ENCODE measurements at regions not wholly inside any gene's neighbourhood (a gene's known extent, or its start where the extent isn't known, plus 50 kb on each side); places are given as distances from the start of the nearest gene placed in this dataset.

DNA sequence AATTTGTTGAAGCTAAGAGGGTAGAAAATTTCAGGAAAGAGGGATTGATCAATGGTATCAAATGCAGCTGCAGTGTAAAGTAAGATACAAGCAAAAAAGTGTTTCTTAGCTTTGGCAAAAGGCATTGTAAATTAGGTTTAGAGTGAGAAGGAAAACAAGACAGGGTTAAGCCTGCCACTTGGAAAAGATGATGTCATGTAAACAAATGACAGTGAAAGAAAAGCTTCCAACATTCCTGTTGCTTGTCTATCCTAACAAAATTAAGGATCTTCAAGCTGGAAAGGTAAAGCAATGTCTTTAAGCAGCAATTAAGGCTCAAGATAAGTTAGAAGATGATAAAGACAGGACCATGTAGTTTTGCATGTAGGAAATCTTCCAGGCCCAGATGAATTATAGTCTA is 139.1 kb upstream of the PPP2R2B start:
- no peak for ATAC-seq
- DNase-seq, result no peak
- intact Hi-C loops (cut with DNase I), result no loop called here

DNA sequence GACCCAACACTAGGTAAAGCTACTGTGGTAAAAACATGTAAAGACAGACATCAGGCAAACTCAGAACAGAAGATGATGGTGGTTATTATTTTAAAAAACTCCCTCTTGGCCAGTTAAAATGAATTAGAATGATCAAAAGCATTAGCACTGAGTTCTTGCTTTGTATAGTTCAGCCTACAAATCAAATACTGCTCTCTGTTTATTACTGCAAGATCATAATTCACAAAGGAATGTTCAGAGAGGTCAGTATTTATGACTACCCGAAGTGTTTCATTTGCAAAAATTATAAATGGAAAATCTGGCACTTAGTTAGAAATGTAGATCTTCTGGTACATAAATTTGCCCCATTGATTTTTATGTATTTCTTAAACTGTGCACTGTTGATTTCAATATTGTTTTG is 140.3 kb upstream of the PPP2R2B start:
- DNase-seq (no peak), ATAC-seq (no peak)
- intact Hi-C loops (cut with DNase I), result no loop called here

- ATAC-seq (no peak), DNase-seq (no peak)
- intact Hi-C loops (cut with DNase I), result no loop called here
Observed at GRCh38 chr5:147036691-147037245, 158.2 kb upstream of the PPP2R2B start.

DNA sequence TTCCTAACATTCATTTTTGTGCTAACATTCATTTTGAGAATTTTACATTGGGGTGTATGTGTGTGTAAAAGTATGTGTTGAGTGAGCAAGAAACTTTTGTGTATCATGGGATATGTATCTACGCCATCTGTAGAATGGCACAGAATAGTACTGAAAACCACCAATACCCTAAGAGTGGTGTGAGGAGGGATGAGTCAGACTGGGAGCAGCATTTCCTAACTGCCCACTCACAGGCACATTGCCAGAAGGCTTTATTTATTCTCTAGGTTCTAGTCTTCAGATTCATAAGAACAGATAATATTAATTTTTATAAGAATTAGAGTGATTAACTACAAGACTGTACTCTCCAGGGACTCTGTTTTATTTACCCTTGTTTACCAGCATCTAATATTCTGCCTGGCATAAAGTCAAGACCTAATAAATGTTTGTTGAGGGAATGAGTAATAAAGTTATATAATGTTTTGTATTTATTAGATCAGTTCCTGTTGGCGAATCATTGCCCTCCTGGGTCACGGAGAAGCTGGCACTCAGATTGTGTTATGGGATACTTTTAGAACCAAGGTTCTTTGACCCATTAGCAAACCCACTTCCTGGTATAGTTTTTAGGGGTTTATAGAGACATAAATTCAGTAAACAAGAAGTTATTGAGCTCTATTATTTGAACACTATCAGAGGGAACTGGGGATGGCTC is 159.1 kb upstream of the PPP2R2B start:
- ATAC-seq (no peak), DNase-seq (no peak)
- intact Hi-C loops (cut with DNase I), result no loop called here

DNA sequence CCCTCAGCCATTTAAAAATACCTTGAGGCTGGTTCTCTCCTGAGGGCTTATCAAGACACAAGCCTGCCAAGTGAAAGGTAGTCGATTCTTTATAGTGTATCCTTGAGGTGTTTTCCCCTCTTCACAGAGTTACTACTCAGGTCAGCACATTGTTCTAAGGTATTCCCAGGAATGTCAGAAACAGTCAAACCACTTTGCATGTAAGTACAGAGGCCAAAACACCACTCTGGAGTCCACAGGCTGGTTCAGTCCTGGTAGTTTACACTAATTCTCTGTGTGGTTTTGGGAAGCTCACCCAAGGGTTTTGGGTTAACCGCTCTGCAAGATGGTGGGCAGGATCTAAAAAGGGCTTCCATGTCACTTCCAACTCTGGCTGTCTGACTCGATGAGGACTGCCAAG is 162.3 kb upstream of the PPP2R2B start:
- ATAC-seq (no peak), DNase-seq (no peak)
- intact Hi-C loops (cut with DNase I), result no loop called here

- DNase-seq, result no peak
- intact Hi-C loops (cut with DNase I), result no loop called here
- no peak for ATAC-seq
Observed at GRCh38 chr5:147044572-147045273, 166.2 kb upstream of the PPP2R2B start.

DNA sequence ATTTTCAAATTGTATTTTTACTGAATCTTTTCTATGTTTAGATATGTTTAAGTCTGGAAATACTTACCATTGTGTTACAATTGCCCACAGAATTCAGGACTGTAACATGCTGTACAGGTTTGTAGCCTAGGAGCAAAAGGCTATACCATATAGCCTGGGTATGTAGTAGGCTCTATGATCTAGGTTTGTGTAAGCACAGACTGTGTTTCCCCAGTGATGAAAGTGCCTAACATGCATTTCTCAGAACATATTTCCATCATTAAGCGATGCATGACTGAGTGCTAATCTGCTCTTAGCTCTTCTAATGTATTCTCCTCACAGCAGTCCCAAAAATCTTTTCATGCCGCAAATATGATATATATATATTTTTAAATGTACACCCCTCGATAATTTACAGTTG is 166.7 kb upstream of the PPP2R2B start:
- ATAC-seq (no peak), DNase-seq (no peak)
- intact Hi-C loops (cut with DNase I), result no loop called here

- no peak for ATAC-seq
- DNase-seq, result no peak
- intact Hi-C loops (cut with DNase I), result no loop called here
Observed at GRCh38 chr5:147046281-147046680, 167.7 kb upstream of the PPP2R2B start.

DNA sequence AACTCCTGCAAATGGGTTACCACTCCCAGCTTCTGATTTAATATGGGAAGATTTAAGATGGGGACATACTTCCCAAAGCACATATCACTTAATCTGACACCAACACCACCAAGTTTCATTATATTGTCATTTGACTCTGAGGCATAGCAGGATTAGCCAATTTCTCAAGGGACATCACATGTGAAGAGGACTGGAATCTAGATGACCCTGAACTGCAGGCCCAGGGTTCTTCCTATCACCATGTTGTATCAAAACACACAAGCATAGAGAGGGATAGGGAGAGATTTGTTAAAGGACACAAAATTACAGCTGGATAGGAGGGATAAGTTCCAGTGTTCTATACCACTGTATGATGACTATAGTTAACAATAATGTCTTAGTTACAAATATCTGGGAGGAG is 168.3 kb upstream of the PPP2R2B start:
- ATAC-seq, result no peak
- intact Hi-C loops (cut with DNase I), result no loop called here

DNA sequence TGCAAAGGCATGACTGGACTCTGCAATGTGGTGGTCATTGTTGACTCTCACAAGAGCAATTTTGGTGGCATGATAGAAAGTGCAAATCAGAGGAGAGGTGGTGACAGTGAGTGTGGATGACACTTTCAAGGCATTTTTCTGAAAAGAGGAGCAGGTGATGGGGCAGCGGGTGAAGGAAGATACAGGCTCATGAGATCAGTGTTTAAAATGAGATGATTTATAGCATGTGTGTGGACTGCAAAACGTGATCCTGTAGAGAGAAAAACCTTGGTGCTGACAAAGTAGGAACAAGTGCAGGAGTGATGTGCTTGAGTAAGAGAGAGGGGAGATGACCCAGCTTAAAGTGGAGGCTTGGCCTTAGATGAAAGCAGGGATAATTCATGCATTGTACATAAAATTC is 171.2 kb upstream of the PPP2R2B start:
- intact Hi-C loops (cut with DNase I), result no loop called here
- ATAC-seq, result no peak
- no peak for DNase-seq

More for the DNA sequence above, 168.3 kb upstream of the PPP2R2B start:
- DNase-seq, result no peak

GRCh38 chr5:147050172-147050571 is 171.6 kb upstream of the PPP2R2B start:
- no peak for ATAC-seq
- no peak for DNase-seq
- intact Hi-C loops (cut with DNase I), result no loop called here

- DNase-seq, result no peak
- intact Hi-C loops (cut with DNase I), result no loop called here
- no peak for ATAC-seq
Observed at GRCh38 chr5:147051193-147051592, 172.6 kb upstream of the PPP2R2B start.

DNA sequence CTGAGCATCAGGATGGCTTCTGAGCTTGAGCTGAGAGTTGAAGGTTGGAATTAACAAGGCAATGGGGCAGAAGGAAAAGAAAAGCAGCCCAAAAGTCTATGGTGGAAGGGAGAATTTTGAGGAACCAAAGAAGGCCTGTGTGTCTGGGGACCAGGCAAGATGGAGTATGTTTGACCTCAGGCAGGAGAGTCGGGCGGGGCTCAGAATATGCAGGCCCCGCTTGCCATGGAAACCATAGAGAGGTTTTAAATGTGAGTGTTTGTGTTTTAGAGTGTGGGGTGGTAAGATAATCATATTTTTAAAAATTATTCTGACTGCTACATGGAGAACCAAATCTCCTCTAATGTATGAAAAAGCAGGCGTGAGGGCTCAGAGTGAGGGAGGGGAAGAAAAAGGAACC is 174.0 kb upstream of the PPP2R2B start:
- DNase-seq, result no peak
- ATAC-seq, result no peak

GRCh38 chr5:147055089-147055826 is 176.7 kb upstream of the PPP2R2B start:
- intact Hi-C loops (cut with DNase I), result no loop called here

More for the DNA sequence above, 174.0 kb upstream of the PPP2R2B start:
- intact Hi-C loops (cut with DNase I), result no loop called here

DNA sequence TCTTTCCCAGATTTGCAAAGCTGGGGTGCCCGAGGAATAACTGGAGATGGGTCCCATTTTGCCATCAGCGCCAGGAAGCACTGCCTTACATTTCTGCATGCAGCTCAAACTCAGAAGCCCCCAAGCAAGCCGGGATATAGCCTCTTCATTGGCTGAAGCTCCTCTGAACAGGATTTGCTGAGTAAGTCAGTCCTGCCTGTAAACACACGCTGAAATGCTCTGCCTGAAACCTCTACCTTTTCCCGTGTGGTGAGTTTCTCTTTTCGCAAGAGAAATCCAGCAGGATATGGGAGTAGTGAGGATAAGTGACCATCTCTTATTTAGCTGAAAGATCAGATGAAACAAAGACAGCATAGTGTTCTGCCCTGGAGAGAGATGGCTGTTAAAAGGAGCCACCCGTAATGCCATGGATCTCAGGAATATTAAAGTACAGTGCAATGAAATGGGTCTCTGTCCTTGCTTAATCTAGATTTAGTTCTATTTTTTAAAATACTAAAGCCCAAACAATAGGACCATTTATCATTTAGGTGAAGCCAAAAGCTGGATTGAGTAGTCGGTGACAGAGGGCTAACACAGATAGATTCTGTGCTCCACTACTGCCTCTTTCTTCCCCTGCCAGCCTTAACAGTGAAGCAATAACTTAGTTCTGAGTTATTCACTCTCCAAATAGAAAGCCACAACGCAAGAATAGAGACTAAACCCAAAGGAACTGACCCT is 177.5 kb upstream of the PPP2R2B start:
- DNase-seq, result no peak
- ATAC-seq, result no peak
- intact Hi-C loops (cut with DNase I), result no loop called here

More at GRCh38 chr5:147055089-147055826, 176.7 kb upstream of the PPP2R2B start:
- DNase-seq, result no peak
- no peak for ATAC-seq

DNA sequence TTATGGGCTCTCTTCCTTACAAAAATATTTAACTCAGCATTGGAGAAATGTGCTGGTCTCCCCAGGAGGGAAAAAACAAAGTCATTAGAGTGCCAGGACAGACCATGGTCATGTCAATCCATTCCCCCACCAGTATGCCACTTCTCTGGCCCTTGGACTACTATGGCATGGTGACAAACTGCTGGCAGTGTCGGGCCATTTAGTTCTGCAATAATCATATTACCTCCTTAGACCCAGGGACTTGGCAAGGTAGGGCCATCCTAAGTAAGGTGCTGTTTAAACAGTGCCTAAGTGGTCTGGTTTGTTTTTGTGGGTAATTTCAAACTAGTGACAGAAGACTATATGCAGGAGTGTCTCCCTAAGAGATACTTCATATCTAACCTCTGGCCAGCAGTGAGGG is 177.8 kb upstream of the STK32A start:
- ATAC-seq (no peak), DNase-seq (no peak)
- intact Hi-C loops (cut with DNase I), result no loop called here

DNA sequence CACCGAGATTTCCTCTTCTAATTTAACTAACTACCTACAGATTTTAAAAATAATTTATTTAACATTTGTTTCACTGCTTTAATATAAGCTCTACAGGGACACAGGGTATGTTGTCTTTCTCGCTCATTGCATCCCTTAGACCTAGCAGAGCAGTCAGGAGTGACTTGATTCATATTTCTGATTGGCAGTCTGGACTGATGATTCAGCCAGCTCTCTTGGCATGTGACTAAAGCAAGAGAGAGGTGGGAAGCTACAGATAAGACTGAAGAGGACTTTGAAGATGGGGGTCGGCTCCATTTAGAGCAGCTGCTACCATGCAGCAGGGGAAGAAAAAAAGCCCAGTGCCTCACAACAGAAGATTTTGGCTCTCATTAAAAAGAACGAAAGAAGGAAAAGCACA is 173.4 kb upstream of the STK32A start:
- ATAC-seq, result no peak

GRCh38 chr5:147062427-147062826 is 172.4 kb upstream of the STK32A start:
- no peak for DNase-seq
- no peak for ATAC-seq
- intact Hi-C loops (cut with DNase I), result no loop called here

More for the DNA sequence above, 173.4 kb upstream of the STK32A start:
- DNase-seq, result no peak
- intact Hi-C loops (cut with DNase I), result no loop called here

GRCh38 chr5:147063943-147064342 is 170.9 kb upstream of the STK32A start:
- DNase-seq (no peak), ATAC-seq (no peak)

More at GRCh38 chr5:147063943-147064342, 170.9 kb upstream of the STK32A start:
- intact Hi-C loops (cut with DNase I), result no loop called here
